ENCODE measurements at regions not wholly inside any gene's neighbourhood (a gene's known extent, or its start where the extent isn't known, plus 50 kb on each side); places are given as distances from the start of the nearest gene placed in this dataset.

DNA sequence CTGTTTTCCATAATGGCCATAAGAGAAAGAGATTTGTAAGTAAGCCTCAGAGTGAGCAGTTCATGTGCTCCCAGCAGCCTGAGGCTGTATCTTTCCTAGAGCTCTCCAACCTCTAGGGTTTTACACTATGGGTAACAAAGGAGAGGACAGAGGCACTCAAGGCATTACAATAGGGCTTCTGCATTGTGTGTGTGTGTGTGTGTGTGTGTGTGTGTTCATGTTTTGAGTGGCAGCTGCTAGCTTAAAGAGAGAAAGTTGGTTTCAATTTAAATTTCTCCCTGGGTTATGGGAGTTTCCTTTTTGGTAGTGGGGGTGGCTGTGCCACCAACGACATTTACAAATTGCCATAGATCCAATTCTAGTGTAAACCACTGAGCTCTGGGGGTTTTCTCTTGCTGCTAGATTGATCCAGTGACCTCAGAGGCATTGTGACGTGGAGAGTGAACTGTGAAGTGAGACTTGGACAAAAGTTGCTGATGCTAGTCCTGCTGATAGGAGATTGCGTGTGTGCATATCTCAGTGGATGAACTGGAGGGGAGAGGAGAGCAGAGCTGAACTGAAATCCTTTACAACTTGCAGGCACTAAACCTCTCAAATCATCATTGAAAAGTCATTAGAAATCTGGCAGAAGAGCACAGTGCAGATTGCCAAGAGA is 67.2 kb upstream of the OLFM4 start:
- peaks cover 12% of the 10 kb centered on the region for H3K4me1 Mint-ChIP-seq
- Histone ChIP-seq H3K36me3 (ENCODE audit: control insufficient read depth, insufficient read depth, low read length) (no peaks in the 10 kb centered on the region), H3K27me3 (ENCODE audit: control insufficient read depth, insufficient read depth, low read length, poor library complexity, severe bottlenecking) (peaks cover 97% of the 10 kb centered on the region), H3K4me3 (ENCODE audit: low read length) (no peak overlapping the region), H3K9me3 (ENCODE audit: control insufficient read depth, low read length) (no peaks in the 10 kb centered on the region), H3K9ac (ENCODE audit: extremely low read depth, low read length, poor library complexity, severe bottlenecking) (no peak overlapping the region), H3K27ac (ENCODE audit: low read depth, low read length) (peak overlapping the region; percentile 45), H3K4me1 (ENCODE audit: control insufficient read depth, insufficient read depth, low read length) (no peaks in the 10 kb centered on the region)
- no peak overlapping the region for H3K27ac Mint-ChIP-seq
- no peaks in the 10 kb centered on the region for H3K36me3 Mint-ChIP-seq (ENCODE audit: low read depth)
- 76 to 87% methylated on average over 2 of the region's 3 CpGs for WGBS, 2 experiments (ENCODE audit: insufficient coverage in 1 of 2, insufficient read length in 1 of 2)
- H3K9me3 Mint-ChIP-seq, result no peaks in the 10 kb centered on the region
- DNase-seq, result no peak
- no peak overlapping the region for H3K4me3 Mint-ChIP-seq
- peaks cover 12% of the 10 kb centered on the region for H3K27me3 Mint-ChIP-seq (ENCODE audit: insufficient read depth)
- TF ChIP-seq, protein P1, sequence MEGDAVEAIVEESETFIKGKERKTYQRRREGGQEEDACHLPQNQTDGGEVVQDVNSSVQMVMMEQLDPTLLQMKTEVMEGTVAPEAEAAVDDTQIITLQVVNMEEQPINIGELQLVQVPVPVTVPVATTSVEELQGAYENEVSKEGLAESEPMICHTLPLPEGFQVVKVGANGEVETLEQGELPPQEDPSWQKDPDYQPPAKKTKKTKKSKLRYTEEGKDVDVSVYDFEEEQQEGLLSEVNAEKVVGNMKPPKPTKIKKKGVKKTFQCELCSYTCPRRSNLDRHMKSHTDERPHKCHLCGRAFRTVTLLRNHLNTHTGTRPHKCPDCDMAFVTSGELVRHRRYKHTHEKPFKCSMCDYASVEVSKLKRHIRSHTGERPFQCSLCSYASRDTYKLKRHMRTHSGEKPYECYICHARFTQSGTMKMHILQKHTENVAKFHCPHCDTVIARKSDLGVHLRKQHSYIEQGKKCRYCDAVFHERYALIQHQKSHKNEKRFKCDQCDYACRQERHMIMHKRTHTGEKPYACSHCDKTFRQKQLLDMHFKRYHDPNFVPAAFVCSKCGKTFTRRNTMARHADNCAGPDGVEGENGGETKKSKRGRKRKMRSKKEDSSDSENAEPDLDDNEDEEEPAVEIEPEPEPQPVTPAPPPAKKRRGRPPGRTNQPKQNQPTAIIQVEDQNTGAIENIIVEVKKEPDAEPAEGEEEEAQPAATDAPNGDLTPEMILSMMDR (conservative IDR thresholded peaks at IDR 0.05), result no peak

DNA sequence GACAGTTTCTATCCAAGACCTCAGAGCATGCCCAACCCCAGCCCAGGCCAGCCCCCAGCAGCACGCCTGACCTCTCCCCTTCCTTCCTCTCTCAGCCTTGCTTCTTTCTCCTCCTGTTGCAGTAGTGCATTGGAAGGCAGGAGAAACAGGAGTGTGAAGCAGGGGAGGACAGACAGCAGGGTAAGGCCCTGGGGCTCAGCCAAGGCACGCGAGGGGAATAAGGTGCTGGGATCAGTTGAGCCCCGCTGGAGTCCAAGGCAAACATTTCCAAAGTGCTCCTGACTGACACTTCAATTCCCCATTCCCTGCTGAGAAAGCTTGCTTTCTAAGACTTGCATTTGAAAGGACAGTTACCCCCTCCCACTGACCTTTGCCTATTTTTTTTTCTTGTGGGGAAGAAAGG is 73.1 kb upstream of the OLFM4 start:
- Mint-ChIP-seq H3K27me3 (ENCODE audit: insufficient read depth) (peaks cover 69% of the 10 kb centered on the region), H3K4me3 (peak overlapping the region; percentile 35), H3K36me3 (ENCODE audit: low read depth) (no peaks in the 10 kb centered on the region), H3K9me3 (no peaks in the 10 kb centered on the region), H3K4me1 (peaks cover 47% of the 10 kb centered on the region), H3K27ac (peak overlapping the region; percentile 49)
- DNase-seq, result peak; percentile 87
- Histone ChIP-seq H3K9ac (ENCODE audit: extremely low read depth, low read length, poor library complexity, severe bottlenecking) (no peak overlapping the region), H3K36me3 (ENCODE audit: control insufficient read depth, insufficient read depth, low read length) (no peaks in the 10 kb centered on the region), H3K4me1 (ENCODE audit: control insufficient read depth, insufficient read depth, low read length) (peaks cover 6% of the 10 kb centered on the region), H3K27ac (ENCODE audit: low read depth, low read length) (peak overlapping the region; percentile 81), H3K4me3 (ENCODE audit: low read length) (no peak overlapping the region), H3K27me3 (ENCODE audit: control insufficient read depth, insufficient read depth, low read length, poor library complexity, severe bottlenecking) (peaks cover 97% of the 10 kb centered on the region), H3K9me3 (ENCODE audit: control insufficient read depth, low read length) (no peaks in the 10 kb centered on the region)
- TF ChIP-seq, protein P1 (conservative IDR thresholded peaks at IDR 0.05), result no peak
- 0 to 12% methylated on average over 1 to 4 of the region's 4 CpGs for WGBS, 2 experiments (ENCODE audit: insufficient coverage in 1 of 2, insufficient read length in 1 of 2)

DNA sequence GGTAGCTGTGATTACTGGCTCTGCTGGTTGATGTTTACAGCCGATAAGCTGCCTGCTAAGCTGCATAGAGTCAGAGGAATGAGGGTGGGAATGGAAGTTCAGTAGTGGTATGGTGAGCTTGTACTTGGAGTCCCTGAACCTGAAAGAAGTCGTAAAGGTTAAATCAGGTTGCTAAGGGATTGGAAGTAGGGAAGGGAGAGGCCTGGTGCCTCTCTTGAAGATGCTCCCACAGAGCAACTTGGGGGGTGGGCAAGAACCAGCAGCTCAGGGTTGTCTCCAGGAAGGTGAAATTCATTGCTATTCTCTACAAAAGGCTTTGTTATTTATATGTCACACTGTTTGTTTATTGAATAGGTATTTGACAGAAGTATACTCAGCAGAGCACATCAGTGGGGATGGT is 73.8 kb upstream of the OLFM4 start:
- Histone ChIP-seq H3K4me3 (ENCODE audit: low read length) (no peak overlapping the region), H3K4me1 (ENCODE audit: control insufficient read depth, insufficient read depth, low read length) (peaks cover 6% of the 10 kb centered on the region), H3K9me3 (ENCODE audit: control insufficient read depth, low read length) (no peaks in the 10 kb centered on the region), H3K36me3 (ENCODE audit: control insufficient read depth, insufficient read depth, low read length) (no peaks in the 10 kb centered on the region), H3K9ac (ENCODE audit: extremely low read depth, low read length, poor library complexity, severe bottlenecking) (no peak overlapping the region), H3K27ac (ENCODE audit: low read depth, low read length) (peak overlapping the region; percentile 81), H3K27me3 (ENCODE audit: control insufficient read depth, insufficient read depth, low read length, poor library complexity, severe bottlenecking) (peaks cover 97% of the 10 kb centered on the region)
- TF ChIP-seq, protein P1 (conservative IDR thresholded peaks at IDR 0.05), result no peak
- H3K9me3 Mint-ChIP-seq, result no peaks in the 10 kb centered on the region
- peak overlapping the region; percentile 48 for H3K27ac Mint-ChIP-seq
- 38 to 44% methylated on average over 2 of the region's 2 CpGs for WGBS, 2 experiments (ENCODE audit: insufficient coverage in 1 of 2, insufficient read length in 1 of 2)
- peak; percentile 65 for DNase-seq
- no peak overlapping the region for H3K4me3 Mint-ChIP-seq
- no peaks in the 10 kb centered on the region for H3K36me3 Mint-ChIP-seq (ENCODE audit: low read depth)
- H3K27me3 Mint-ChIP-seq (ENCODE audit: insufficient read depth), result peaks cover 75% of the 10 kb centered on the region
- H3K4me1 Mint-ChIP-seq, result peaks cover 54% of the 10 kb centered on the region
